H9 (cell line): ENCODE measurements at regions not wholly inside any gene's neighbourhood (a gene's known extent, or its start where the extent isn't known, plus 50 kb on each side); places are given as distances from the start of the nearest gene placed in this dataset.

ENCODE experiments used
- DNase-seq: peaks from one replicate; pipeline ENCODE4 v3.0.0-alpha.2; 2017
- H2AFZ ChIP-seq: one replicate; pipeline ENCODE4 v1.6.1; 2013; ENCODE audit warnings: mild to moderate bottlenecking, low read length, control low read depth, moderate library complexity
- H2AK5ac ChIP-seq: 2 replicates; pipeline ENCODE4 v1.6.1; 2013; ENCODE audit warnings: low read length, control low read depth, mixed read lengths; ENCODE audit not compliant: insufficient read length
- H2BK120ac ChIP-seq: one replicate; pipeline ENCODE4 v1.6.1; 2013; ENCODE audit warnings: low read depth, mild to moderate bottlenecking, low read length, control low read depth, inconsistent platforms; ENCODE audit not compliant: poor library complexity, severe bottlenecking
- H2BK12ac ChIP-seq: 2 replicates; pipeline ENCODE4 v1.6.1; 2013; ENCODE audit warnings: low read length, control low read depth, mixed read lengths, low read depth; ENCODE audit not compliant: insufficient read length
- H2BK15ac ChIP-seq: 2 replicates; pipeline ENCODE4 v1.6.1; 2013; ENCODE audit warnings: low read depth, low read length, control low read depth
- H2BK20ac ChIP-seq: one replicate; pipeline ENCODE4 v1.6.1; 2013; ENCODE audit warnings: low read depth, mild to moderate bottlenecking, low read length, control low read depth, inconsistent platforms; ENCODE audit not compliant: poor library complexity, severe bottlenecking
- H2BK5ac ChIP-seq: 2 replicates; pipeline ENCODE4 v1.6.1; 2013; ENCODE audit warnings: low read length, control low read depth, mixed read lengths; ENCODE audit not compliant: insufficient read length
- H3K14ac ChIP-seq: 2 replicates; pipeline ENCODE4 v1.6.1; 2013; ENCODE audit warnings: low read length, control low read depth; ENCODE audit not compliant: insufficient read depth
- H3K18ac ChIP-seq: 2 replicates; pipeline ENCODE4 v1.6.1; 2013; ENCODE audit warnings: low read depth, mild to moderate bottlenecking, mixed read lengths, low read length, control low read depth; ENCODE audit not compliant: insufficient read length
- H3K23ac ChIP-seq: 2 replicates; pipeline ENCODE4 v1.6.1; 2013; ENCODE audit warnings: low read length, control low read depth, mixed read lengths, low read depth; ENCODE audit not compliant: insufficient read length
- H3K23me2 ChIP-seq: 2 replicates; pipeline ENCODE4 v1.6.1; 2013; ENCODE audit warnings: low read depth, mild to moderate bottlenecking, mixed read lengths, low read length, control low read depth; ENCODE audit not compliant: insufficient read length, poor library complexity, severe bottlenecking
- H3K27ac ChIP-seq: 2 replicates; pipeline ENCODE4 v1.5.1; 2013; ENCODE audit warnings: low read length, control low read depth, mixed read lengths, low read depth; ENCODE audit not compliant: insufficient read length
- H3K27me3 ChIP-seq: 2 replicates; pipeline ENCODE4 v1.6.1; 2013; ENCODE audit warnings: low read length, control low read depth, inconsistent platforms; ENCODE audit not compliant: insufficient read depth
- H3K4ac ChIP-seq: 2 replicates; pipeline ENCODE4 v1.6.1; 2013; ENCODE audit warnings: low read depth, mild to moderate bottlenecking, control low read depth, inconsistent platforms, low read length, moderate library complexity
- H3K4me1 ChIP-seq: 2 replicates; pipeline ENCODE4 v1.6.1; 2013; ENCODE audit warnings: low read length, control low read depth, inconsistent platforms; ENCODE audit not compliant: insufficient read depth
- H3K4me2 ChIP-seq: 2 replicates; pipeline ENCODE4 v1.6.1; 2013; ENCODE audit warnings: low read length, control low read depth, mixed read lengths; ENCODE audit not compliant: insufficient read length, insufficient read depth
- H3K56ac ChIP-seq: 2 replicates; pipeline ENCODE4 v1.6.1; 2013; ENCODE audit warnings: low read depth, mild to moderate bottlenecking, mixed read lengths, low read length, control low read depth; ENCODE audit not compliant: insufficient read length
- H3K79me1 ChIP-seq: 2 replicates; pipeline ENCODE4 v1.6.1; 2013; ENCODE audit warnings: low read depth, mild to moderate bottlenecking, moderate library complexity, low read length, control low read depth, inconsistent platforms; ENCODE audit not compliant: insufficient read depth, poor library complexity, severe bottlenecking
- H3K79me2 ChIP-seq: 2 replicates; pipeline ENCODE4 v1.6.1; 2013; ENCODE audit warnings: low read length, control low read depth, inconsistent platforms; ENCODE audit not compliant: insufficient read depth
- H3K9ac ChIP-seq: 2 replicates; pipeline ENCODE4 v1.6.1; 2013; ENCODE audit warnings: low read length, control low read depth, mixed read lengths; ENCODE audit not compliant: insufficient read length; ENCODE audit errors: extremely low read depth
- H3K9me3 ChIP-seq: one replicate; pipeline ENCODE4 v1.6.1; 2013; ENCODE audit warnings: low read depth, low read length, inconsistent platforms; ENCODE audit not compliant: control insufficient read depth
- H3T11ph ChIP-seq: one replicate; pipeline ENCODE4 v1.6.1; 2013; ENCODE audit warnings: mild to moderate bottlenecking, low read length, control low read depth, inconsistent platforms
- H4K20me1 ChIP-seq: one replicate; pipeline ENCODE4 v1.6.1; 2013; ENCODE audit not compliant: control insufficient read depth, insufficient read length, insufficient read depth
- H4K5ac ChIP-seq: 2 replicates; pipeline ENCODE4 v1.6.1; 2013; ENCODE audit warnings: low read depth, mild to moderate bottlenecking, mixed read lengths, low read length, control low read depth; ENCODE audit not compliant: insufficient read length
- H4K8ac ChIP-seq: replicated peaks from 2 replicates; pipeline ENCODE4 v1.6.1; 2013; ENCODE audit warnings: low read length, control low read depth, mixed read lengths, low read depth; ENCODE audit not compliant: insufficient read length
- H4K91ac ChIP-seq: 2 replicates; pipeline ENCODE4 v1.6.1; 2013; ENCODE audit warnings: low read depth, mild to moderate bottlenecking, moderate library complexity, mixed read lengths, low read length, control low read depth; ENCODE audit not compliant: insufficient read length
- H3K27ac Mint-ChIP-seq, 3 experiments: 2 replicates in 2 of 3; 3 replicates in 1 of 3; pipeline ENCODE4 v1.8.0; 2020 to 2021; ENCODE audit warnings: mixed read lengths in 3 of 3, mild to moderate bottlenecking in 1 of 3, moderate library complexity in 1 of 3
- H3K27me3 Mint-ChIP-seq: 2 replicates; pipeline ENCODE4 v1.8.0; 2021; ENCODE audit warnings: low read depth, mild to moderate bottlenecking, moderate library complexity, mixed read lengths
- H3K36me3 Mint-ChIP-seq, 3 experiments: 2 replicates in 2 of 3; 3 replicates in 1 of 3; pipeline ENCODE4 v1.8.0; 2020 to 2021; ENCODE audit warnings: low read depth in 3 of 3, mixed read lengths in 3 of 3; ENCODE audit not compliant: insufficient read depth in 1 of 3
- H3K4me1 Mint-ChIP-seq, 2 experiments: 2 replicates each; pipeline ENCODE4 v1.8.0; 2020; ENCODE audit warnings: mixed read lengths in 2 of 2
- H3K4me3 Mint-ChIP-seq, 2 experiments: 2 replicates in 1 of 2; 3 replicates in 1 of 2; pipeline ENCODE4 v1.8.0; 2020 to 2021; ENCODE audit warnings: mild to moderate bottlenecking in 2 of 2, mixed read lengths in 2 of 2, moderate library complexity in 1 of 2
- H3K9me3 Mint-ChIP-seq, 2 experiments: 2 replicates in 1 of 2; 3 replicates in 1 of 2; pipeline ENCODE4 v1.8.0; 2020; ENCODE audit warnings: mild to moderate bottlenecking in 2 of 2, mixed read lengths in 2 of 2, moderate library complexity in 1 of 2
- WGBS: extraction: QIAGEN DNeasy Blood & Tissue Kit; methylation state at CpG from one replicate; pipeline ENCODE4 v1.1.7; 2013; ENCODE audit warnings: missing lambda C conversion rate, low lambda C conversion rate, mixed read lengths; ENCODE audit not compliant: insufficient read length; ENCODE audit errors: extremely low coverage; 5-methylcytosine and 5-hydroxymethylcytosine counted together
- TF ChIP-seq, protein P1 (sequence below): fragments of 200-600 bp; sonication (generic); conservative IDR thresholded peaks from 3 replicates; pipeline ENCODE4 v1.8.0; 2021; ENCODE audit warnings: antibody characterized with exemption, mild to moderate bottlenecking

DNA sequence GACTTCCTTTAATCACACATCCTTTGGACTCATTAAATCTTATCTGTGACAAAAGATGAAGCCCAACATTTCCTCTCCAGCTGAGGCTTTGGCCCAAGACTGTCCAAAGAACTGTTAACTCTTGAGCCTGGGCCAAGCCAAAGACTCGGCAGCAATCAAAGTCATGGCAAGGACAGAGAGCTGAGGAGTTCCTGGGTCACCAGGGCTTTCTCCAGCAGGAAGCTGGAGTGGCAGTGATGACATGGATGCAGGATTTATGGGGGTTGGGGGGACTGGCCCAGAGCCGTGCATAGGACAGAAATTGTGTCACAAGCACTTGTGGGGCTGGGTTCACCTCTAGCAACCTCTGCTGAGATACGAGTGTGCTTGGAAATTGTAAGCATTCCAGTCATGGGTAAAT, 440.3 kb downstream of the PLK2 start:
- H3K27me3 Mint-ChIP-seq = no peaks in the 10 kb centered on the region
- H3K4me1 Mint-ChIP-seq = peaks cover under 1 to 5% of the 10 kb centered on the region in 2 experiments; a peak in 3 of 4 replicates
- H3K56ac ChIP-seq = no peak overlapping the region
- H3K4ac ChIP-seq = no peak overlapping the region; the same call in 1 of the 2 replicates
- no peak overlapping the region for H2BK20ac ChIP-seq
- no peak overlapping the region for H3K4me2 ChIP-seq
- no peak overlapping the region for H3K4me3 Mint-ChIP-seq
- TF ChIP-seq, protein P1, sequence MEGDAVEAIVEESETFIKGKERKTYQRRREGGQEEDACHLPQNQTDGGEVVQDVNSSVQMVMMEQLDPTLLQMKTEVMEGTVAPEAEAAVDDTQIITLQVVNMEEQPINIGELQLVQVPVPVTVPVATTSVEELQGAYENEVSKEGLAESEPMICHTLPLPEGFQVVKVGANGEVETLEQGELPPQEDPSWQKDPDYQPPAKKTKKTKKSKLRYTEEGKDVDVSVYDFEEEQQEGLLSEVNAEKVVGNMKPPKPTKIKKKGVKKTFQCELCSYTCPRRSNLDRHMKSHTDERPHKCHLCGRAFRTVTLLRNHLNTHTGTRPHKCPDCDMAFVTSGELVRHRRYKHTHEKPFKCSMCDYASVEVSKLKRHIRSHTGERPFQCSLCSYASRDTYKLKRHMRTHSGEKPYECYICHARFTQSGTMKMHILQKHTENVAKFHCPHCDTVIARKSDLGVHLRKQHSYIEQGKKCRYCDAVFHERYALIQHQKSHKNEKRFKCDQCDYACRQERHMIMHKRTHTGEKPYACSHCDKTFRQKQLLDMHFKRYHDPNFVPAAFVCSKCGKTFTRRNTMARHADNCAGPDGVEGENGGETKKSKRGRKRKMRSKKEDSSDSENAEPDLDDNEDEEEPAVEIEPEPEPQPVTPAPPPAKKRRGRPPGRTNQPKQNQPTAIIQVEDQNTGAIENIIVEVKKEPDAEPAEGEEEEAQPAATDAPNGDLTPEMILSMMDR = no peak
- H2BK12ac ChIP-seq = no peak overlapping the region
- no peaks in the 10 kb centered on the region for H3K79me1 ChIP-seq
- no peak overlapping the region for H3K23ac ChIP-seq
- DNase-seq = no peak
- H3K18ac ChIP-seq = no peak overlapping the region
- no peaks in the 10 kb centered on the region for H3K27me3 ChIP-seq
- H2BK5ac ChIP-seq = no peak overlapping the region
- no peak overlapping the region for H2BK120ac ChIP-seq
- H3K27ac Mint-ChIP-seq = no peak overlapping the region; a peak in 1 of 7 replicates
- no peak overlapping the region for H4K5ac ChIP-seq
- H3K79me2 ChIP-seq = no peaks in the 10 kb centered on the region
- H3K23me2 ChIP-seq = no peaks in the 10 kb centered on the region
- no peak overlapping the region for H3K9ac ChIP-seq
- H3K9me3 ChIP-seq = no peaks in the 10 kb centered on the region
- no peaks in the 10 kb centered on the region; a peak in 1 of 7 replicates for H3K36me3 Mint-ChIP-seq
- no peak overlapping the region for H2AFZ ChIP-seq
- no peak overlapping the region for H2AK5ac ChIP-seq
- no peak overlapping the region for H3T11ph ChIP-seq
- H3K9me3 Mint-ChIP-seq = no peaks in the 10 kb centered on the region
- H3K4me1 ChIP-seq = no peaks in the 10 kb centered on the region; the same call in 1 of the 2 replicates
- H4K91ac ChIP-seq = no peak overlapping the region
- H2BK15ac ChIP-seq = no peak overlapping the region
- H4K20me1 ChIP-seq = no peaks in the 10 kb centered on the region
- H4K8ac ChIP-seq = no peak overlapping the region
- H3K14ac ChIP-seq = no peak overlapping the region
- H3K27ac ChIP-seq = no peak overlapping the region
- no CpG with 5 or more reads among the region's 3 CpGs for WGBS
